Mucosa of gallbladder (tissue), 1 donor: ENCODE measurements at regions not wholly inside any gene's neighbourhood (a gene's known extent, or its start where the extent isn't known, plus 50 kb on each side); places are given as distances from the start of the nearest gene placed in this dataset.
"Not testable (repeated sequence)": the region's sequence is repeated elsewhere in the genome, so short reads cannot be mapped to it uniquely, and the experiment has no call there.

Experiments used
- DNase-seq: peaks from one replicate; pipeline ENCODE4 v3.0.0-alpha.2; 2020; ENCODE audit warnings: low spot score
- donor health status: DM: no; HTN: no; CAD: no.

- no peak for DNase-seq
Measured at GRCh38 chr7:68173513-68173912, 1176.9 kb downstream of the TYW1 start.

- peak; percentile 48 for DNase-seq
Measured at GRCh38 chr7:68176974-68177373, 1180.3 kb downstream of the TYW1 start.

DNA sequence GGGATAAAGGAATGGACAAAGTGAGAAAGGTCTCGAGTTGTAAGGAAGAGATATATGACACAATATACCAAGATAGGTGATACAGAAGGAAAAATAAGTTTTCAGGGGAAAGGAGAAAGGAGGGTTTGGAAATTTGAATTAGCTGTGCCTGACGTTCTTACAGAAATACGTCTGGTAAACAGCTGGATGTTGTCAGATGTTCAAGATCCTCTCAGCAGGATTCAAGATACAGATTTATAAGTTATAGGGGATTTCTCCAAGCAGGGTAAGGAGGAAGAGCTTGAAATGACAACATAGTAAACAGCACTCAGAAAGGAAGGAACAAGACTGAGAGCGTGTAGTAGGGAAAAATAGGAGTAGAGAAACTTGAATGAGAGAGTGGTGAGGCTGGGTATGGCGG lies 1184.1 kb downstream of the TYW1 start:
- no peak for DNase-seq

DNA sequence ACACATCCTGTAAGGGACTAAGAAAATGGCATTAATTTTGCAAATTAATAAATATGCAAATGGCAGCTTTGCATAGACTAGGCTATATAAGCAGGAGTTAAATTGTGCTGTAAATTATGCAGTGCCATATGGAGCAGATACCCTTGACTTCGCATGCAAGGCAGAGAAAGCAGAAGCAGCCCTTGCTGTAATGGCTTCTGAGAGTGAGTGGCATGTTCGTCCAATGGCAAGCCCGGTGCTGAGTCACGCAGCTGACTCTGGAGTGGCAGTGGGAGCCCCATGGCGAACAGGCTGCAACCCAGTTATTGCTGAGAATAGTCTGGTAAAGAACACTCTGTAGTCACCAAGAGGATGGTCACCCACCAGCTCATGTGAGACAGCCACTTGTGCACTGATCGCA lies 1186.5 kb downstream of the TYW1 start:
- DNase-seq, result no peak

- DNase-seq, result no peak
Measured at GRCh38 chr7:68185631-68186456, 1189.2 kb downstream of the TYW1 start.

DNA sequence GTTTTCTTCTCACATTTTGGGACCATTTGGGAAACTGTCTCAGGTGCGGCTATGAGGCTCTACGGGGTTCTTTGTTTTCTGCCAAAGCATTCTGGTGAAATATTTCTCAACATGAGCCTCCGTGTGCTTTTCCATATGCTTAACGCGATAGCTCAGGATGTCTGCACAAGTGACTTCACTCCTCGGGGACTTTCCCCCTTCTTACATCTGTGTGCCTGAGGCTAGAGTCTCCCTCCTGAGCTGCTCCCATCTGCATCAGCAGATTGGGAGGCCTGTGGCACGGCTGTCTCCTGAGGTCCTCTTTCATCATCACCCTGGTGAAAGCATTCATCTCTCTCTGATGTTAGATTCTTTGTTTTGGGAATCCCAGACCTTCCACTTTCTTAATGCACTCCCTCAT lies 1190.9 kb downstream of the TYW1 start:
- no peak for DNase-seq

DNA sequence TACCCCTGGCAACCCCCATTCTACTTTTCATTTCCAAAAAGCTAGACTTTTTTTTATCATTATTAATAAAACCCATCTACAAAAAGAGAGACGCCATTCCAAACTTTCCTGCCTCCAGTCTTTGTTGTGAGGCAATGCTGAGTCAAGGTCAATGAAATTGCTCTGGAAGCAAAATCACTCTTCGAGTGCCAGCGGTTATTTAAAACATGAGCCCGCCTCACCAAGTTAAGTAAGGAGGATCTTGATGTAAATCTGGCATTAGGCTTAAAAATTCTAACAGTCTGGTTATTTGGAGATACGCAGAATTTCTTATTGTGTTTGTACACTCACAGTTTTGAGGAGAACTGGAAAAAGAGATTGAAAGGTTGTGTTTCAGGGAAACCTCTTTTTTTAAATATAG lies 1196.3 kb downstream of the TYW1 start:
- DNase-seq, result no peak

GRCh38 chr7:68195642-68196041 lies 1199.0 kb downstream of the TYW1 start:
- not testable (repeated sequence) for DNase-seq

- no peak for DNase-seq
Measured at GRCh38 chr7:68200051-68200670, 1203.5 kb downstream of the TYW1 start.

- no peak for DNase-seq
Measured at GRCh38 chr7:68203251-68203650, 1206.6 kb downstream of the TYW1 start.

DNA sequence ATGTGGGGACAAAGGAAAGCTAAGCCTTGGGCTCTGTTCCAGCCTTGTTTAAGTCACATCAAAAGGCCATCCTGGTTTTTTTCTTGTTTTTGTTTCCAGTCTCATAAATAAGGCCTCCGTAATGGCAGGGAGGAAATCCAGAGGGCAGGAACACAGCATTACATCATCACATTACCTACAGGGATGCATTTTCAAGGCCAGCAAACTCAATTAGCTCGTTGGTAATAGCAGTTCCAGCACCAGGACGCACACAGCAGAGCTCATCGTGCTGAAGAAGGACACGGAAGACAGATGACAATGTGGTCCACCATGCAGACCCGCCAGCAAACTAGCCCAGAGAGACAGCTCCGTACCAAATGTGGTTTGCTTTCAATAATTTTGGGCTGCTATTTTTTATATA lies 1209.2 kb downstream of the TYW1 start:
- no peak for DNase-seq

DNA sequence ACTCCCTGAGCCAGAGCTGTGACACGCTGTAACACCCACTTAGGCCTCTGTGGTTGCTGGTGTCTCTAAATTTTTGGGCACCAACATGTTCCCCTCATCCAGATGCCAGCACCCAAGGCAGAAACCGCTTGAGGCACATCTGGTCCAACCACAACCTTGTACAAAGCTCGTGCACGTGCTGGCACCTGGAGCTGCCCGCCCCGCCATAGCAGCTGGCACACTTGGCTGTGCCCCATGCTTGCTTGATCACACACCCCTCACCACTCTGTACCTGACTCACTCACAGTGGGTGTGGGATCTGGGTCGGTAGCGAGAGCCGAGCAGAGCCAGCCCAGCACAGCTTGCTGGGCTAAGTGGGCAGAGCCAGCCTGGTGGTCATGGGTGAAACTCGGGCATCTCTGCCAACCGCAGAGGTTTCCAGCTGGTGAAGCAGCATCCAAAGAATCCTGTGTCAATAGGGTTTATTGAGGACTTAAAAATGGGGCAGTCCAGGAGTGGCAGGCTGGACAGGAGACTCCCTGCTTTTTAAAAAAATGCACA lies 1210.4 kb downstream of the TYW1 start:
- no peak for DNase-seq

GRCh38 chr7:68207676-68208075 lies 1211.0 kb downstream of the TYW1 start:
- DNase-seq, result no peak

GRCh38 chr7:68209486-68209885 lies 1212.9 kb downstream of the TYW1 start:
- no peak for DNase-seq

- no peak for DNase-seq
Measured at GRCh38 chr7:68213838-68214237, 1217.2 kb downstream of the TYW1 start.

GRCh38 chr7:68216051-68216450 lies 1219.4 kb downstream of the TYW1 start:
- no peak for DNase-seq

GRCh38 chr7:68217426-68217825 lies 1220.8 kb downstream of the TYW1 start:
- DNase-seq, result no peak

DNA sequence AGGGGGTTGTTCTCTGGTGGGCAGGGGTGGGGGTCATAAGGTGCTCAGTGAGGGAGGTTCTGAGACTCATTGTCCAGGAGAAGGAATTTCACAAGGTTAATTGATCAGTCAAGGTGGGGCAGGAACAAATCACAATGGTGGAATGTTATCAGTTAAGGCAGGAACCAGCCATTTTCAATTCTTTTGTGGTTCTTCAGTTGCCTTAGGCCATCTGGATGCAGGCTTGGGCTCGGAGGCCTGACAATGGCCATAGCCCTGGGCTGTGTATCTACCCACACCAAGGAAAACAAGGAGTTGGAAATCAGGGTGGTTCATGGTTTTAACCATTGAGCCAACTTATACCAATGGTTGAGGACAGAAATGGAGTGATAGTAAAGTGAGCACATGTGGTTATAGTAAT lies 1221.8 kb downstream of the TYW1 start:
- DNase-seq, result no peak

DNA sequence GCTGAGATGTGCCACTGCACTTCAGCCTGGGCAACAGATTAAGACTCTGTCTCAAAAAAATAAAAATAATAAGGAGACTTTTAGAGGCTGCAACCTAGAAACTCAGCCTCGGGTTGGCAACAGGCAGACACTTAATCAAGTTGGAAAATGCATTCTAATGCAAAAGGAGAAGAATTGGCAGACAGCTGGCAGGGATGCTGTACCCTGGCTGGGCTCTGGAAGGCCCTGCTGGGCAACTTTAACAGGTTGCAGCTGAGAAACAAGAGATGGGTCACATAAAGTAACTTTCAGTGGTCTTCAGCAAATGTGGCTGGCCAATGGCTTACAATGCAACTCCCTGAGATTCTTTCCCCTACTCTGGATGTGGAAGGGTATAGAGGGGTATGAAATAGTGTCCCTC lies 1225.7 kb downstream of the TYW1 start:
- DNase-seq, result no peak

DNA sequence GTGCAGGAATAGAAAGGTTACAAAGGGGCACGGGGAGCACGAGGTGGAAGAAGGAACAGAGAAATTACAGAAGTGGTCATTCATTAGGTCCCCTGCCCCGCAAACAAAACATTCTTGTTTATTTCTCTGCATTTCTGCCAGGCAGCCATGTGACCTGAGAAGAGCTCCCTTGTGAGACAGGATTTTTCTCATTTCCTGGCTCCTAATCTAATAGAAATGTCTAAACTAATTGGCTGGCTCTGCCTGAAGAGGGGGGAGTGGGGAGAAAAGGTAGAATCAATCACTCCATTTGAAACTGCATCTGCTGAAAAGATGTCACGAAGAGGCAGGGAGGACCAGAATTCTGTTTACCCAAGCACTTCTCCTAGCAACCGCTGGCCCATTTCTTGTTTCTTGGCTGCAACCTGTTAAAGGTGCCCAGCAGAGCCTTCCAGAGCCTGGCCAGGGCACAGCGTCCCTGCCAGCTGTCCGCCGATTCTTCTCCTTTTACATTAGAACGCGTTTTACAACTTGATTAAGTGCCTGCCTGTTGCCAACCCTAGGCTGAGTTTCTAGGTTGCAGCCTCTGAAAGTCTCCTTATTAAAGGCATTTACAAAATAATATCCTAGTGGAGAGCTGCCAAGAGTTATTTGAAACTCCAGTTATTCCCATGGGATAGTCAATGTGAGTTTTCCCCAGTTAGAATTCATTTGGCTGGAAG lies 1227.6 kb downstream of the TYW1 start:
- no peak for DNase-seq

GRCh38 chr7:68231011-68231410 lies 1234.4 kb downstream of the TYW1 start:
- DNase-seq, result not testable (repeated sequence)

DNA sequence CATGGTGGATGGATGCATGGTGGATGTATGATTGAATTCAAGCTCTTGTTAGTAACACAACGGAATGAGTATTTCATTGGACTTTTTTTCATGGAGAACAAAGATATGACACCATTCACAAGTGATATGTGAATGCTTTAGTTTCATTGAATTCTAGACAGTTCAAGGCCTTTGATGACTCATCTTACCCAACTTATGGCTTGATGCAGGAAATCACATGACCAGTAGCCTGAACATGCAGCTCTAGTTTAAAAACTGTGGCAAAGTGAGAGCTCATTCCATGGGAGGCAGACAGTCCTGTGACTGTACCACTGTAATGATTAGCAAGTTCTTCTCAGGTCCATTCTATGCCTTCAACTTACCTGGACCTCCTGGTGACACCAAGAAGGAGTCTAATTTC lies 1239.3 kb downstream of the TYW1 start:
- no peak for DNase-seq
